Dedifferentiated amniotic fluid mesenchymal stem cell (primary cell): ENCODE measurements at regions not wholly inside any gene's neighbourhood (a gene's known extent, or its start where the extent isn't known, plus 50 kb on each side); places are given as distances from the start of the nearest gene placed in this dataset.
"Not testable (repeated sequence)": the region's sequence is repeated elsewhere in the genome, so short reads cannot be mapped to it uniquely, and the experiment has no call there.

Experiments used
- DNase-seq: peaks from one replicate; pipeline ENCODE4 v3.0.0-alpha.2; 2016; ENCODE audit errors: extremely low spot score

- DNase-seq: not testable (repeated sequence)
These were observed 247.5 kb upstream of the ERBB4 start for GRCh38 chr2:212786088-212786487.

- peak; percentile 66 for DNase-seq
These were observed 238.5 kb upstream of the ERBB4 start for GRCh38 chr2:212777020-212777491.

- no peak for DNase-seq
These were observed 235.3 kb upstream of the ERBB4 start for GRCh38 chr2:212773808-212774339.

- DNase-seq: no peak
These were observed 231.6 kb upstream of the ERBB4 start for GRCh38 chr2:212770240-212770639.

GRCh38 chr2:212766921-212767320 is 228.3 kb upstream of the ERBB4 start:
- DNase-seq: no peak

- DNase-seq: no peak
These were observed 214.2 kb upstream of the ERBB4 start for GRCh38 chr2:212752730-212753351.

GRCh38 chr2:212745359-212745758 is 206.8 kb upstream of the ERBB4 start:
- DNase-seq: no peak

- no peak for DNase-seq
These were observed 199.0 kb upstream of the ERBB4 start for GRCh38 chr2:212737392-212738172.

GRCh38 chr2:212736385-212736726 is 197.8 kb upstream of the ERBB4 start:
- no peak for DNase-seq

GRCh38 chr2:212733273-212733672 is 194.7 kb upstream of the ERBB4 start:
- DNase-seq: no peak

GRCh38 chr2:212732860-212733259 is 194.3 kb upstream of the ERBB4 start:
- no peak for DNase-seq

GRCh38 chr2:212730994-212731393 is 192.4 kb upstream of the ERBB4 start:
- DNase-seq: no peak

- no peak for DNase-seq
These were observed 190.1 kb upstream of the ERBB4 start for GRCh38 chr2:212728717-212729116.

GRCh38 chr2:212727751-212728150 is 189.1 kb upstream of the ERBB4 start:
- DNase-seq: no peak

- no peak for DNase-seq
These were observed 187.8 kb upstream of the ERBB4 start for GRCh38 chr2:212726403-212726802.

- no peak for DNase-seq
These were observed 186.6 kb upstream of the ERBB4 start for GRCh38 chr2:212725180-212725579.

GRCh38 chr2:212723226-212723625 is 184.6 kb upstream of the ERBB4 start:
- DNase-seq: peak; percentile 31

- no peak for DNase-seq
These were observed 183.4 kb upstream of the ERBB4 start for GRCh38 chr2:212722046-212722445.

GRCh38 chr2:212721026-212721451 is 182.4 kb upstream of the ERBB4 start:
- DNase-seq: no peak

- not testable (repeated sequence) for DNase-seq
These were observed 176.8 kb upstream of the ERBB4 start for GRCh38 chr2:212715411-212715810.

GRCh38 chr2:212713681-212714080 is 175.1 kb upstream of the ERBB4 start:
- DNase-seq: no peak

GRCh38 chr2:212712991-212713390 is 174.4 kb upstream of the ERBB4 start:
- no peak for DNase-seq

GRCh38 chr2:212712466-212712865 is 173.9 kb upstream of the ERBB4 start:
- no peak for DNase-seq
